ENCODE measurements at regions not wholly inside any gene's neighbourhood (a gene's known extent, or its start where the extent isn't known, plus 50 kb on each side); places are given as distances from the start of the nearest gene placed in this dataset.

GRCh38 chr13:47841151-47841550, 159.9 kb downstream of the SUCLA2 start:
- no peak for TF ChIP-seq CTCF (IDR thresholded peaks at IDR 0.05)
- no peak for TF ChIP-seq EZH2 (IDR thresholded peaks at IDR 0.05; ENCODE audit: borderline replicate concordance, insufficient read depth, low read depth, low read length, poor library complexity, severe bottlenecking)

All from B cell (primary cell).